Keratinocyte (primary cell): ENCODE measurements at regions not wholly inside any gene's neighbourhood (a gene's known extent, or its start where the extent isn't known, plus 50 kb on each side); places are given as distances from the start of the nearest gene placed in this dataset.

ENCODE experiments used
- DNase-seq: peaks from one replicate; pipeline ENCODE4 v3.0.0-alpha.2; 2011; ENCODE audit warnings: low read depth, missing footprints, low spot score
- FAIRE-seq: peaks from 2 replicates; lab custom pipeline; 2011; peaks lifted over from hg19 to GRCh38; lab: Jason Lieb, UNC
- H2AFZ ChIP-seq: 2 replicates; pipeline ENCODE4 v1.6.0; 2012; ENCODE audit warnings: low read length, control low read depth, inconsistent platforms; ENCODE audit not compliant: control insufficient read depth
- H3K27ac ChIP-seq: 2 replicates; pipeline ENCODE4 v1.5.1; 2011; ENCODE audit warnings: low read length; ENCODE audit not compliant: control insufficient read depth, insufficient read depth
- H3K27me3 ChIP-seq: 3 replicates; pipeline ENCODE4 v1.6.0; 2011; ENCODE audit warnings: low read length; ENCODE audit not compliant: control insufficient read depth, insufficient read depth; ENCODE audit errors: extremely low read depth
- H3K36me3 ChIP-seq, 2 experiments: 2 replicates in 1 of 2; 3 replicates in 1 of 2; pipeline ENCODE4 v1.5.1; 2011; ENCODE audit warnings: low read length in 2 of 2, mild to moderate bottlenecking in 1 of 2; ENCODE audit not compliant: control insufficient read depth in 2 of 2, insufficient read depth in 2 of 2; ENCODE audit errors: extremely low read depth in 1 of 2
- H3K4me1 ChIP-seq: 3 replicates; pipeline ENCODE4 v1.5.1; 2011; ENCODE audit warnings: low read length; ENCODE audit not compliant: control insufficient read depth, insufficient read depth; ENCODE audit errors: extremely low read depth
- H3K4me2 ChIP-seq: 3 replicates; pipeline ENCODE4 v1.6.0; 2011; ENCODE audit warnings: low read depth, low read length; ENCODE audit not compliant: control insufficient read depth, insufficient read depth; ENCODE audit errors: extremely low read depth
- H3K4me3 ChIP-seq, 3 experiments: fragments of 200-600 bp in 1 of 3; sonication (generic) in 1 of 3; 2 replicates in 2 of 3; 3 replicates in 1 of 3; pipeline ENCODE4 v1.5.1; 2011 to 2016; ENCODE audit warnings: low read length in 3 of 3, mild to moderate bottlenecking in 3 of 3, control low read depth in 2 of 3, inconsistent platforms in 1 of 3, low read depth in 1 of 3, mixed read lengths in 1 of 3, mixed run types in 1 of 3, moderate library complexity in 1 of 3; ENCODE audit not compliant: control insufficient read depth in 2 of 3, insufficient read depth in 2 of 3; ENCODE audit errors: extremely low read depth in 1 of 3
- H3K79me2 ChIP-seq: 2 replicates; pipeline ENCODE4 v1.6.0; 2012; ENCODE audit warnings: low read length; ENCODE audit not compliant: control insufficient read depth, insufficient read depth
- H3K9ac ChIP-seq: 3 replicates; pipeline ENCODE4 v1.6.0; 2011; ENCODE audit warnings: low read length; ENCODE audit not compliant: control insufficient read depth, insufficient read depth; ENCODE audit errors: extremely low read depth
- H3K9me1 ChIP-seq: 3 replicates; pipeline ENCODE4 v1.6.0; 2011; ENCODE audit warnings: low read length; ENCODE audit not compliant: control insufficient read depth, insufficient read depth; ENCODE audit errors: extremely low read depth
- H3K9me3 ChIP-seq: 2 replicates; pipeline ENCODE4 v1.5.1; 2012; ENCODE audit warnings: low read depth, low read length; ENCODE audit not compliant: control insufficient read depth
- H4K20me1 ChIP-seq: 3 replicates; pipeline ENCODE4 v1.6.0; 2011; ENCODE audit warnings: low read length; ENCODE audit not compliant: control insufficient read depth, insufficient read depth; ENCODE audit errors: extremely low read depth
- CTCF ChIP-seq, 3 experiments: IDR thresholded peaks in 1 of 3; conservative IDR thresholded peaks in 1 of 3; optimal IDR thresholded peaks in 1 of 3; 2 replicates in 2 of 3; 3 replicates in 1 of 3; pipeline versions ENCODE3 to v1.5.1; 2011; ENCODE audit warnings: low read length in 3 of 3, mild to moderate bottlenecking in 3 of 3, moderate library complexity in 2 of 3, control low read depth in 1 of 3, inconsistent platforms in 1 of 3; ENCODE audit not compliant: insufficient read depth in 2 of 3; ENCODE audit errors: extremely low read depth in 1 of 3
- EZH2 ChIP-seq: IDR thresholded peaks from one replicate; pipeline ENCODE4 v1.6.1; 2012; ENCODE audit warnings: inconsistent platforms, mild to moderate bottlenecking, low read length, moderate library complexity
- dilution Hi-C: fragments of 300-500 bp; cut with MboI; formaldehyde crosslinking; loops from one replicate; pipeline ENCODE4 v1.7.0; 2020; ENCODE audit warnings: low sequenced_read_pairs; ENCODE audit not compliant: extremely low pct_ligation_motif_present

DNA sequence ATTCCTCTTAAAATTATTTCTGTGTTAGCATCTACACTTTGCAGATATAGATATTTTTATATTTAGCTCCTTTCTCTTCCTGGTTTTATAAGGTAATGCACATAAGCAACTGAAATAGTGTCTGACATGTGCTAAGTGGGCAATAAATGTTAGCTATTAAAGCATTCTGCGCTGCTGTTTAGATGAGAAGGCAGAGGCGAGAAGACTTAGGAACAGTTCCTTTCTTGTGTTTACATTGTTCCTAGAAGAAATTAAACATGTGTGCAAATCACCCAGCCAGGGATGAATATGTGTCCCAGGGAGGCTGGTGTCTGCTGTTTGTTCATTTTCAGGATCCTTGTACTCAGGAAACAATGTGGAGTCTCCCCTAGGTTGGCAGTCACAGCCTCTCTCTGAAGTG is 292.3 kb downstream of the PMP22 start:
- Histone ChIP-seq H3K9me1 (no peaks in the 10 kb centered on the region), H3K4me2 (no peak overlapping the region), H4K20me1 (no peaks in the 10 kb centered on the region), H3K27ac (no peak overlapping the region), H3K4me3 (no peak overlapping the region), H3K36me3 (no peaks in the 10 kb centered on the region), H2AFZ (no peak overlapping the region), H3K79me2 (no peaks in the 10 kb centered on the region), H3K4me1 (no peaks in the 10 kb centered on the region), H3K27me3 (no peaks in the 10 kb centered on the region), H3K9me3 (no peaks in the 10 kb centered on the region), H3K9ac (no peak overlapping the region)
- dilution Hi-C loops = no loop called here
- FAIRE-seq = no peak
- no peak for DNase-seq
- TF ChIP-seq CTCF (optimal IDR thresholded peaks at IDR 0.05 in 1 of 3, IDR thresholded peaks at IDR 0.05 in 1 of 3, conservative IDR thresholded peaks at IDR 0.05 in 1 of 3; ENCODE audit: extremely low read depth in 1 of 3, insufficient read depth in 2 of 3, low read length in 3 of 3) (no peak), EZH2 (no peak)

DNA sequence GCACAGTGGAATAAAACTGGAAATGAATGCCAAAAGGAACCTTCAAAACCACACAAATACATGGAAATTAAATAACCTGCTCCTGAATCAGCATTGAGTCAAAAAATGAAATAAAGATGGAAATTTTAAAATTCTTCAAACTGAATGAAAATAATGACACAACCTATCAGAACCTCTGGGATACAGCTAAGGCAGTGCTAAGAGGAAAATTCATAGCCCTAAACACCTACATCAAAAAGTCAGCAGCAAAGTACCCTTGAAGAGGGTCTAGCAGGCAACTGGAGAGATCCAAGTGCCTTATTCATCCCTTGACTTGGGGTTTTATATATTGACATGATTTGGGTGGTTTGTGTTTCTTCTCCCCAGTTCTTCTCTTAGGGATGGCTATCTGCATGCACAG is 294.1 kb downstream of the PMP22 start:
- no peak overlapping the region for H3K4me3 ChIP-seq
- no peaks in the 10 kb centered on the region for H3K79me2 ChIP-seq
- DNase-seq = no peak
- no peak overlapping the region for H3K4me2 ChIP-seq
- no peaks in the 10 kb centered on the region for H3K9me1 ChIP-seq
- H3K9ac ChIP-seq = no peak overlapping the region
- H3K4me1 ChIP-seq = no peaks in the 10 kb centered on the region
- no peak overlapping the region for H2AFZ ChIP-seq
- H3K36me3 ChIP-seq = no peaks in the 10 kb centered on the region
- H3K9me3 ChIP-seq = no peaks in the 10 kb centered on the region
- TF ChIP-seq CTCF (optimal IDR thresholded peaks at IDR 0.05 in 1 of 3, IDR thresholded peaks at IDR 0.05 in 1 of 3, conservative IDR thresholded peaks at IDR 0.05 in 1 of 3; ENCODE audit: extremely low read depth in 1 of 3, insufficient read depth in 2 of 3, low read length in 3 of 3) (no peak), EZH2 (no peak)
- no peaks in the 10 kb centered on the region for H4K20me1 ChIP-seq
- dilution Hi-C loops = no loop called here
- H3K27me3 ChIP-seq = no peaks in the 10 kb centered on the region
- FAIRE-seq = no peak
- H3K27ac ChIP-seq = no peak overlapping the region
